Liver (tissue), 3 donors: ENCODE measurements at regions not wholly inside any gene's neighbourhood (a gene's known extent, or its start where the extent isn't known, plus 50 kb on each side); places are given as distances from the start of the nearest gene placed in this dataset.

ENCODE experiments used
- CTCF ChIP-seq: fragments of 150-350 bp; IDR thresholded peaks from 2 replicates; pipeline ENCODE4 v1.5.1; 2017; ENCODE audit warnings: improper control_type of control experiment, low read depth, low read length; ENCODE audit not compliant: missing input control
- EGR1 ChIP-seq, 2 donors: IDR thresholded peaks; 2 replicates each; pipeline ENCODE4 v1.6.1; 2016 to 2018; ENCODE audit warnings: antibody characterized with exemption in 2 of 2, low read depth in 2 of 2
- FOXA1 ChIP-seq: IDR thresholded peaks from 2 replicates; pipeline ENCODE4 v1.6.1; 2016; ENCODE audit warnings: antibody characterized with exemption
- HNF4G ChIP-seq: IDR thresholded peaks from 2 replicates; pipeline ENCODE4 v1.6.1; 2016; ENCODE audit warnings: antibody characterized with exemption
- JUND ChIP-seq, 2 donors: IDR thresholded peaks; 2 replicates each; pipeline ENCODE4 v1.6.1; 2016; ENCODE audit warnings: antibody characterized with exemption in 2 of 2
- NR2F2 ChIP-seq: IDR thresholded peaks from 2 replicates; pipeline ENCODE4 v1.6.1; 2016; ENCODE audit warnings: antibody characterized with exemption
- RAD21 ChIP-seq, 2 donors: IDR thresholded peaks; 2 replicates each; pipeline ENCODE4 v1.6.1; 2016; ENCODE audit warnings: antibody characterized with exemption in 2 of 2, mild to moderate bottlenecking in 2 of 2
- REST ChIP-seq: IDR thresholded peaks from 2 replicates; pipeline ENCODE4 v1.6.1; 2016; ENCODE audit warnings: antibody characterized with exemption, mild to moderate bottlenecking
- RXRA ChIP-seq, 2 donors: IDR thresholded peaks; 2 replicates each; pipeline ENCODE4 v1.6.1; 2017 to 2018; ENCODE audit warnings: antibody characterized with exemption in 2 of 2, mild to moderate bottlenecking in 1 of 2
- SP1 ChIP-seq: IDR thresholded peaks from 2 replicates; pipeline ENCODE4 v1.6.1; 2018; ENCODE audit warnings: antibody characterized with exemption, mild to moderate bottlenecking
- TAF1 ChIP-seq: conservative IDR thresholded peaks from 2 replicates; pipeline ENCODE4 v1.6.1; 2016; ENCODE audit warnings: antibody characterized with exemption, mild to moderate bottlenecking
- YY1 ChIP-seq: IDR thresholded peaks from 2 replicates; pipeline ENCODE4 v1.6.1; 2016; ENCODE audit warnings: antibody characterized with exemption, mild to moderate bottlenecking
- TF ChIP-seq, protein P1 (sequence below): IDR thresholded peaks from 2 replicates; pipeline ENCODE4 v1.6.1; 2016; ENCODE audit warnings: antibody characterized with exemption
- TF ChIP-seq, protein P2 (sequence below): IDR thresholded peaks from 2 replicates; pipeline ENCODE4 v1.6.1; 2016; ENCODE audit warnings: antibody characterized with exemption
- donor health status: healthy.
- donor health status: healthy.

GRCh38 chr20:50282592-50283241 lies 92.1 kb downstream of the CEBPB start:
- no peak for TF ChIP-seq NR2F2
- no peak for TF ChIP-seq TAF1
- no peak for TF ChIP-seq JUND (IDR thresholded peaks at IDR 0.05)
- TF ChIP-seq CTCF: no peak
- TF ChIP-seq REST: no peak
- no peak for TF ChIP-seq EGR1 (IDR thresholded peaks at IDR 0.05; ENCODE audit: low read depth in 2 of 2)
- TF ChIP-seq, protein P1, sequence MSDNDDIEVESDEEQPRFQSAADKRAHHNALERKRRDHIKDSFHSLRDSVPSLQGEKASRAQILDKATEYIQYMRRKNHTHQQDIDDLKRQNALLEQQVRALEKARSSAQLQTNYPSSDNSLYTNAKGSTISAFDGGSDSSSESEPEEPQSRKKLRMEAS: no peak
- no peak for TF ChIP-seq RAD21 (IDR thresholded peaks at IDR 0.05)
- no peak for TF ChIP-seq HNF4G
- no peak for TF ChIP-seq YY1
- no peak for TF ChIP-seq SP1
- TF ChIP-seq, protein P2, sequence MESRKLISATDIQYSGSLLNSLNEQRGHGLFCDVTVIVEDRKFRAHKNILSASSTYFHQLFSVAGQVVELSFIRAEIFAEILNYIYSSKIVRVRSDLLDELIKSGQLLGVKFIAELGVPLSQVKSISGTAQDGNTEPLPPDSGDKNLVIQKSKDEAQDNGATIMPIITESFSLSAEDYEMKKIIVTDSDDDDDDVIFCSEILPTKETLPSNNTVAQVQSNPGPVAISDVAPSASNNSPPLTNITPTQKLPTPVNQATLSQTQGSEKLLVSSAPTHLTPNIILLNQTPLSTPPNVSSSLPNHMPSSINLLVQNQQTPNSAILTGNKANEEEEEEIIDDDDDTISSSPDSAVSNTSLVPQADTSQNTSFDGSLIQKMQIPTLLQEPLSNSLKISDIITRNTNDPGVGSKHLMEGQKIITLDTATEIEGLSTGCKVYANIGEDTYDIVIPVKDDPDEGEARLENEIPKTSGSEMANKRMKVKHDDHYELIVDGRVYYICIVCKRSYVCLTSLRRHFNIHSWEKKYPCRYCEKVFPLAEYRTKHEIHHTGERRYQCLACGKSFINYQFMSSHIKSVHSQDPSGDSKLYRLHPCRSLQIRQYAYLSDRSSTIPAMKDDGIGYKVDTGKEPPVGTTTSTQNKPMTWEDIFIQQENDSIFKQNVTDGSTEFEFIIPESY: no peak
- no peak for TF ChIP-seq RXRA (IDR thresholded peaks at IDR 0.05)
- TF ChIP-seq FOXA1: no peak
